ENCODE measurements at regions not wholly inside any gene's neighbourhood (a gene's known extent, or its start where the extent isn't known, plus 50 kb on each side); places are given as distances from the start of the nearest gene placed in this dataset.

DNA sequence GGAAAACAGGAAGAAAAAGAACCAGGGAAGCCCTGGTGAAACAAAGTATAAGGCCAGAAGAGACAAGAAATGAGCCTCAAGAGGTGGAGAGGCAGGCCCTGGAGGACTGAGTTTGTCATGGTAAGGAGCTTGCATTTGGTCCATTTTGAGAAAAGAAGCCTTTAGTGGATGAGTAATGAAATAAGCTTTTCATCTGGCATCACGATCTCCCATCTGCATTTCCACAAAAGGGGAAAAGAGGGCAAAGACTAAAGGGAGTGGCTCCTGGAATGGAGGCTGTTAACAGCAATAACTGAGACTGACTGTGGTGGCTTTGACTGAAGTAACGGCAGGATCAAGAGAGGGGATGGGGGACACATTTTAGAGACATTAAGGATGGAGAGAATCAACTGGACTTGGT is 148.8 kb upstream of the NBEA start:
- CTCF ChIA-PET: no interaction called here
- no peak overlapping the region for H3K27ac ChIP-seq (ENCODE audit: low read depth in 1 of 2, low read length in 2 of 2)
- TF ChIP-seq, protein P1, sequence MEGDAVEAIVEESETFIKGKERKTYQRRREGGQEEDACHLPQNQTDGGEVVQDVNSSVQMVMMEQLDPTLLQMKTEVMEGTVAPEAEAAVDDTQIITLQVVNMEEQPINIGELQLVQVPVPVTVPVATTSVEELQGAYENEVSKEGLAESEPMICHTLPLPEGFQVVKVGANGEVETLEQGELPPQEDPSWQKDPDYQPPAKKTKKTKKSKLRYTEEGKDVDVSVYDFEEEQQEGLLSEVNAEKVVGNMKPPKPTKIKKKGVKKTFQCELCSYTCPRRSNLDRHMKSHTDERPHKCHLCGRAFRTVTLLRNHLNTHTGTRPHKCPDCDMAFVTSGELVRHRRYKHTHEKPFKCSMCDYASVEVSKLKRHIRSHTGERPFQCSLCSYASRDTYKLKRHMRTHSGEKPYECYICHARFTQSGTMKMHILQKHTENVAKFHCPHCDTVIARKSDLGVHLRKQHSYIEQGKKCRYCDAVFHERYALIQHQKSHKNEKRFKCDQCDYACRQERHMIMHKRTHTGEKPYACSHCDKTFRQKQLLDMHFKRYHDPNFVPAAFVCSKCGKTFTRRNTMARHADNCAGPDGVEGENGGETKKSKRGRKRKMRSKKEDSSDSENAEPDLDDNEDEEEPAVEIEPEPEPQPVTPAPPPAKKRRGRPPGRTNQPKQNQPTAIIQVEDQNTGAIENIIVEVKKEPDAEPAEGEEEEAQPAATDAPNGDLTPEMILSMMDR (IDR thresholded peaks at IDR 0.05): no peak
- H3K27me3 ChIP-seq (ENCODE audit: control insufficient read depth in 1 of 2, insufficient read depth in 2 of 2, low read length in 2 of 2): no peaks in the 10 kb centered on the region
- H3K4me1 ChIP-seq (ENCODE audit: insufficient read depth, low read length): no peaks in the 10 kb centered on the region
- ATAC-seq (ENCODE audit: poor library complexity) (no peak), DNase-seq (no peak)
- intact Hi-C loops (cut with DNase I, micrococcal nuclease): no loop called here
- no peak overlapping the region for H3K27ac Mint-ChIP-seq
- peaks cover 6% of the 10 kb centered on the region for H3K9me3 Mint-ChIP-seq
- POLR2A ChIA-PET: no interaction called here
- peaks cover 0 to 14% of the 10 kb centered on the region in 2 experiments for H3K9me3 ChIP-seq (ENCODE audit: control insufficient read depth in 1 of 2, insufficient read depth in 1 of 2, low read length in 2 of 2)
- H3K36me3 Mint-ChIP-seq (ENCODE audit: low read depth): no peaks in the 10 kb centered on the region
- H3K4me1 Mint-ChIP-seq (ENCODE audit: low read depth): no peaks in the 10 kb centered on the region
- no peak overlapping the region for H3K4me3 Mint-ChIP-seq
- no peaks in the 10 kb centered on the region for H3K27me3 Mint-ChIP-seq
- no peaks in the 10 kb centered on the region for H3K36me3 ChIP-seq (ENCODE audit: insufficient read depth, low read length)
- no peak overlapping the region for H3K4me3 ChIP-seq (ENCODE audit: low read length)

DNA sequence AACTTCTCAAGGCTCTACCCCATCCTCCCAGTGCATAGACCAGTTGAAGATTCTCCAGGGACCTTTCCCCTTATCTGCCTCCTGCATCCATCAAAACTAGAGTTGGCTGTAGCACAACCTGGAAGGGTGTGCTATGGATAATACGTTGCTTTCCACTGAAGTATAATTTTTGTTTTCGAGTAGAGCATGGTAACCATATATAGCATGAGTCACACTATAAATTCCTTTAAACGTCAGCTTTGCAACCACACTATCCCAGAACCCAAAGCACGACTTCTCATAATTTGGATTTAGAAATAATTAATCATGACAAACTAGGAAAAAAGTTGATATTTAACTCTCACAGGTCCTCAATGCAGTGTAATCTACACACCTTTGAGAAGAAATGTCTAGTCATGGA is 138.3 kb upstream of the NBEA start:
- ChIA-PET POLR2A (no interaction called here), CTCF (no interaction called here)
- Mint-ChIP-seq H3K36me3 (ENCODE audit: low read depth) (no peaks in the 10 kb centered on the region), H3K27me3 (no peaks in the 10 kb centered on the region), H3K4me1 (ENCODE audit: low read depth) (no peaks in the 10 kb centered on the region), H3K27ac (no peak overlapping the region), H3K4me3 (no peak overlapping the region), H3K9me3 (no peaks in the 10 kb centered on the region)
- Histone ChIP-seq H3K4me1 (ENCODE audit: insufficient read depth, low read length) (no peaks in the 10 kb centered on the region), H3K27me3 (ENCODE audit: control insufficient read depth in 1 of 2, insufficient read depth in 2 of 2, low read length in 2 of 2) (no peaks in the 10 kb centered on the region), H3K36me3 (ENCODE audit: insufficient read depth, low read length) (no peaks in the 10 kb centered on the region), H3K9me3 (ENCODE audit: control insufficient read depth in 1 of 2, insufficient read depth in 1 of 2, low read length in 2 of 2) (no peaks in the 10 kb centered on the region), H3K4me3 (ENCODE audit: low read length) (no peak overlapping the region), H3K27ac (ENCODE audit: low read depth in 1 of 2, low read length in 2 of 2) (no peak overlapping the region)
- no peak for ATAC-seq (ENCODE audit: poor library complexity)
- intact Hi-C loops (cut with DNase I, micrococcal nuclease): no loop called here
- TF ChIP-seq, protein P1 (IDR thresholded peaks at IDR 0.05): no peak
- no peak for DNase-seq

DNA sequence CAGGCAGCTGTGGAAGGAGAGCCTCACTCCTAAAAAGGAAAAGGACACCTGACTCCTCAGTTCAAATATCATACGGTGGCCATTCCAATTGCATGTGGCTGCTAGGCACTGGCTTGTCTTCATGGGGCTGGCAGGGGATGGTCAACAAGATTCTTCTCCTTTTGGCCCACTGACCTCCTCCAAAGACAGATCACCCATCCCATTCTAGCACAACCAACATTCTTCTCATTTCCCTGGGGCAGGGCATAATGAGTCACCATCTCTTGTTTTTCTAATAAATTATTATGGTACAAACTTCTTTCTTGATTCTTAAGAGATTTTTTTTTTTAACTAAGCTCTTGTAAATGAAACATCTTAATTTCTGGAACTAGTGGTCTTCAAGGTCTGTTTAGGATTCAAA is 136.7 kb upstream of the NBEA start:
- Mint-ChIP-seq H3K4me1 (ENCODE audit: low read depth) (no peaks in the 10 kb centered on the region), H3K4me3 (no peak overlapping the region), H3K27ac (no peak overlapping the region), H3K27me3 (no peaks in the 10 kb centered on the region), H3K36me3 (ENCODE audit: low read depth) (no peaks in the 10 kb centered on the region), H3K9me3 (no peaks in the 10 kb centered on the region)
- ATAC-seq (ENCODE audit: poor library complexity) (no peak), DNase-seq (no peak)
- TF ChIP-seq, protein P1 (IDR thresholded peaks at IDR 0.05): no peak
- H3K4me1 ChIP-seq (ENCODE audit: insufficient read depth, low read length): no peaks in the 10 kb centered on the region
- no peak overlapping the region for H3K27ac ChIP-seq (ENCODE audit: low read depth in 1 of 2, low read length in 2 of 2)
- ChIA-PET POLR2A (no interaction called here), CTCF (no interaction called here)
- no peaks in the 10 kb centered on the region for H3K9me3 ChIP-seq (ENCODE audit: control insufficient read depth in 1 of 2, insufficient read depth in 1 of 2, low read length in 2 of 2)
- no peak overlapping the region for H3K4me3 ChIP-seq (ENCODE audit: low read length)
- H3K36me3 ChIP-seq (ENCODE audit: insufficient read depth, low read length): no peaks in the 10 kb centered on the region
- intact Hi-C loops (cut with DNase I, micrococcal nuclease): no loop called here
- H3K27me3 ChIP-seq (ENCODE audit: control insufficient read depth in 1 of 2, insufficient read depth in 2 of 2, low read length in 2 of 2): no peaks in the 10 kb centered on the region
